Activated B cell treated with CpG ODN at 0.5 μM for 24 hours (primary cell): ENCODE measurements at regions not wholly inside any gene's neighbourhood (a gene's known extent, or its start where the extent isn't known, plus 50 kb on each side); places are given as distances from the start of the nearest gene placed in this dataset.

Experiments used
- ATAC-seq: fragments of 200-7000 bp; cut with Tn5 transposase; one replicate; pipeline ENCODE4 v1.10.0; 2021; ENCODE audit warnings: low read depth, mild to moderate bottlenecking, moderate library complexity
- CTCF ChIA-PET: fragments of 350-600 bp; sonication (Branson Sonifier 250); formaldehyde crosslinking; loops from one replicate; lab custom pipeline; 2021; ENCODE audit warnings: antibody characterized with exemption; lab: Charles Lee
- POLR2A ChIA-PET: fragments of 350-600 bp; sonication (Branson Sonifier 250); formaldehyde crosslinking; loops from one replicate; lab custom pipeline; 2021; ENCODE audit warnings: antibody characterized with exemption; lab: Charles Lee
- DNase-seq: peaks from one replicate; pipeline ENCODE4 v3.0.0; 2022
- H3K27ac Mint-ChIP-seq: one replicate; pipeline ENCODE4 v1.8.0; 2020; ENCODE audit warnings: mixed read lengths
- H3K27me3 Mint-ChIP-seq: one replicate; pipeline ENCODE4 v1.8.0; 2021; ENCODE audit warnings: mixed read lengths
- H3K36me3 Mint-ChIP-seq: one replicate; pipeline ENCODE4 v1.8.0; 2021; ENCODE audit warnings: low read depth, mixed read lengths
- H3K4me1 Mint-ChIP-seq: one replicate; pipeline ENCODE4 v1.8.0; 2021; ENCODE audit warnings: mixed read lengths
- H3K4me3 Mint-ChIP-seq: one replicate; pipeline ENCODE4 v1.8.0; 2020; ENCODE audit warnings: mild to moderate bottlenecking, mixed read lengths
- H3K9me3 Mint-ChIP-seq: one replicate; pipeline ENCODE4 v1.8.0; 2020; ENCODE audit warnings: mixed read lengths
- CTCF ChIP-seq: fragments of 200-600 bp; IDR thresholded peaks from one replicate; pipeline ENCODE4 v1.8.0; 2022; ENCODE audit warnings: antibody characterized with exemption, mild to moderate bottlenecking
- intact Hi-C: fragments of 100-400 bp; cut with micrococcal nuclease; formaldehyde crosslinking; loops from one replicate; pipeline ENCODE4 v1.15.1; 2024

- Mint-ChIP-seq H3K9me3 (peaks cover 8% of the 10 kb centered on the region), H3K4me1 (no peaks in the 10 kb centered on the region), H3K36me3 (no peaks in the 10 kb centered on the region), H3K4me3 (no peak overlapping the region), H3K27ac (no peak overlapping the region), H3K27me3 (no peaks in the 10 kb centered on the region)
- ChIA-PET CTCF (no interaction called here), POLR2A (no interaction called here)
- intact Hi-C loops = loop anchor here (10.0 kb wide), 1 partner anchor 1876 kb away; no protein-coding TSS in a partner anchor
- TF ChIP-seq CTCF = no peak
- ATAC-seq (no peak), DNase-seq (no peak)
These were observed 211.1 kb upstream of the ZNF804B start for GRCh38 chr7:88548399-88548798.

- Mint-ChIP-seq H3K4me1 (no peaks in the 10 kb centered on the region), H3K27me3 (no peaks in the 10 kb centered on the region), H3K27ac (no peak overlapping the region), H3K4me3 (no peak overlapping the region), H3K9me3 (peaks cover 8% of the 10 kb centered on the region), H3K36me3 (no peaks in the 10 kb centered on the region)
- POLR2A ChIA-PET = no interaction called here
- TF ChIP-seq CTCF = no peak
- CTCF ChIA-PET = no interaction called here
- DNase-seq (no peak), ATAC-seq (no peak)
- intact Hi-C loops = loop anchor here (10.0 kb wide), 1 partner anchor 1878 kb away; no protein-coding TSS in a partner anchor
These were observed 212.7 kb upstream of the ZNF804B start for GRCh38 chr7:88546808-88547207.

GRCh38 chr7:88545663-88546062 is 213.8 kb upstream of the ZNF804B start:
- no peak for DNase-seq
- intact Hi-C loops = loop anchor here (10.0 kb wide), 1 partner anchor 1879 kb away; no protein-coding TSS in a partner anchor
- ATAC-seq = no peak
- ChIA-PET POLR2A (no interaction called here), CTCF (no interaction called here)
- no peaks in the 10 kb centered on the region for H3K4me1 Mint-ChIP-seq
- no peak overlapping the region for H3K4me3 Mint-ChIP-seq
- no peaks in the 10 kb centered on the region for H3K27me3 Mint-ChIP-seq
- peaks cover 8% of the 10 kb centered on the region for H3K9me3 Mint-ChIP-seq
- H3K36me3 Mint-ChIP-seq = no peaks in the 10 kb centered on the region
- no peak for TF ChIP-seq CTCF
- H3K27ac Mint-ChIP-seq = no peak overlapping the region

GRCh38 chr7:88540012-88540411 is 219.5 kb upstream of the ZNF804B start:
- ATAC-seq = no peak
- CTCF ChIA-PET = no interaction called here

GRCh38 chr7:88539518-88539917 is 220.0 kb upstream of the ZNF804B start:
- no peaks in the 10 kb centered on the region for H3K36me3 Mint-ChIP-seq
- no peaks in the 10 kb centered on the region for H3K4me1 Mint-ChIP-seq
- H3K27me3 Mint-ChIP-seq = no peaks in the 10 kb centered on the region
- POLR2A ChIA-PET = no interaction called here
- H3K9me3 Mint-ChIP-seq = peaks cover 5% of the 10 kb centered on the region
- CTCF ChIA-PET = no interaction called here
- no peak overlapping the region for H3K27ac Mint-ChIP-seq
- no peak overlapping the region for H3K4me3 Mint-ChIP-seq
- no peak for DNase-seq
- intact Hi-C loops = no loop called here
- TF ChIP-seq CTCF = no peak
- ATAC-seq = no peak

More at GRCh38 chr7:88540012-88540411, 219.5 kb upstream of the ZNF804B start:
- H3K9me3 Mint-ChIP-seq = peaks cover 5% of the 10 kb centered on the region
- intact Hi-C loops = loop anchor here (10.0 kb wide), 1 partner anchor 1885 kb away; no protein-coding TSS in a partner anchor
- H3K27me3 Mint-ChIP-seq = no peaks in the 10 kb centered on the region
- POLR2A ChIA-PET = no interaction called here
- H3K36me3 Mint-ChIP-seq = no peaks in the 10 kb centered on the region
- no peak overlapping the region for H3K27ac Mint-ChIP-seq
- no peaks in the 10 kb centered on the region for H3K4me1 Mint-ChIP-seq
- no peak for DNase-seq
- no peak for TF ChIP-seq CTCF
- no peak overlapping the region for H3K4me3 Mint-ChIP-seq
